ENCODE measurements at regions not wholly inside any gene's neighbourhood (a gene's known extent, or its start where the extent isn't known, plus 50 kb on each side); places are given as distances from the start of the nearest gene placed in this dataset.

DNA sequence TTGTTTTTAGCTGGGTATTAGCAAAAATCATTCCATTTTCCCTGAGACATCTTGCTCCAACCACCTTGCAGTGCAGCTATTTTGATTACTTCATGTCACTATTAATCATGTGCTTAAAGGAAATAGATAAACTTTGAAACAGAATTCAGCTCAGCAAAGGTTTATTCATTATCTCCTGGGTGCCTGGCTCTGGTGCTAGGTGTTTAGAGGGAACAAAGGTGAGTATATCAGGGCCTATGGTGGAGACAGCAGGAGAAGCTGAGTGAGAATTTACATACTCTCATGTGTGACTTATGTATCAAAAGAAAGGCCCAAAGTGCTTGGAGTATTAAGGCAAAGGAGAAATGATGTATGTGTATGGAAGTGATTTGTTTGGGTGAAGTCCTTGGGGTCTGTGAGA, 63.8 kb upstream of the BMP2 start:
- DNase-seq (ENCODE audit: low read depth, low spot score): no peak
- ChIA-PET CTCF (interaction anchor here (0.9 kb wide), 1 partner anchor 62 kb away, joined by 5 read pairs; no protein-coding TSS in a partner anchor), SMC1A (ENCODE audit: uncharacterized antibody, unreplicated experiment) (interaction anchor here (0.6 to 4.1 kb wide), 10 partner anchors 11 to 131 kb away, joined by 3 to 29 read pairs (median 4); no protein-coding TSS in a partner anchor), RAD21 (ENCODE audit: unreplicated experiment) (interaction anchor here (1.2 kb wide), 1 partner anchor 17 kb away, joined by 3 read pairs; no protein-coding TSS in a partner anchor), POLR2A (no interaction called here)
- Histone ChIP-seq H3K4me2 (ENCODE audit: control insufficient read depth, insufficient read depth) (no peak overlapping the region), H3K27me3 (replicated peaks in 1 of 2; ENCODE audit: control insufficient read depth in 2 of 2, insufficient read depth in 2 of 2, low read length in 1 of 2) (no peaks in the 10 kb centered on the region), H3K4me3 (no peak overlapping the region), H3K9ac (ENCODE audit: control insufficient read depth, insufficient read depth, low read length) (no peak overlapping the region), H3K9me3 (replicated peaks; ENCODE audit: control insufficient read depth, insufficient read depth, low read length) (no peaks in the 10 kb centered on the region), H3K27ac (ENCODE audit: control insufficient read depth, insufficient read depth) (no peak overlapping the region), H3K36me3 (ENCODE audit: control insufficient read depth in 2 of 2, insufficient read depth in 2 of 2, low read length in 1 of 2) (no peaks in the 10 kb centered on the region), H4K20me1 (ENCODE audit: control insufficient read depth, insufficient read depth) (no peaks in the 10 kb centered on the region), H3K79me2 (ENCODE audit: control insufficient read depth, insufficient read depth, low read length) (no peaks in the 10 kb centered on the region), H3K4me1 (ENCODE audit: control insufficient read depth, insufficient read depth, low read length) (no peaks in the 10 kb centered on the region), H2AFZ (ENCODE audit: control insufficient read depth, low read depth, low read length) (no peak overlapping the region)
- in situ Hi-C loops (cut with MboI) (no loop called here), intact Hi-C loops (cut with micrococcal nuclease; ENCODE audit: unreplicated experiment) (no loop called here)
- no peak for FAIRE-seq
- TF ChIP-seq, protein P1, sequence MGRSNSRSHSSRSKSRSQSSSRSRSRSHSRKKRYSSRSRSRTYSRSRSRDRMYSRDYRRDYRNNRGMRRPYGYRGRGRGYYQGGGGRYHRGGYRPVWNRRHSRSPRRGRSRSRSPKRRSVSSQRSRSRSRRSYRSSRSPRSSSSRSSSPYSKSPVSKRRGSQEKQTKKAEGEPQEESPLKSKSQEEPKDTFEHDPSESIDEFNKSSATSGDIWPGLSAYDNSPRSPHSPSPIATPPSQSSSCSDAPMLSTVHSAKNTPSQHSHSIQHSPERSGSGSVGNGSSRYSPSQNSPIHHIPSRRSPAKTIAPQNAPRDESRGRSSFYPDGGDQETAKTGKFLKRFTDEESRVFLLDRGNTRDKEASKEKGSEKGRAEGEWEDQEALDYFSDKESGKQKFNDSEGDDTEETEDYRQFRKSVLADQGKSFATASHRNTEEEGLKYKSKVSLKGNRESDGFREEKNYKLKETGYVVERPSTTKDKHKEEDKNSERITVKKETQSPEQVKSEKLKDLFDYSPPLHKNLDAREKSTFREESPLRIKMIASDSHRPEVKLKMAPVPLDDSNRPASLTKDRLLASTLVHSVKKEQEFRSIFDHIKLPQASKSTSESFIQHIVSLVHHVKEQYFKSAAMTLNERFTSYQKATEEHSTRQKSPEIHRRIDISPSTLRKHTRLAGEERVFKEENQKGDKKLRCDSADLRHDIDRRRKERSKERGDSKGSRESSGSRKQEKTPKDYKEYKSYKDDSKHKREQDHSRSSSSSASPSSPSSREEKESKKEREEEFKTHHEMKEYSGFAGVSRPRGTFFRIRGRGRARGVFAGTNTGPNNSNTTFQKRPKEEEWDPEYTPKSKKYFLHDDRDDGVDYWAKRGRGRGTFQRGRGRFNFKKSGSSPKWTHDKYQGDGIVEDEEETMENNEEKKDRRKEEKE (IDR thresholded peaks at IDR 0.05): no peak
- BruUV-seq (replicated peaks): no TSS peak
- ATAC-seq: no peak

DNA sequence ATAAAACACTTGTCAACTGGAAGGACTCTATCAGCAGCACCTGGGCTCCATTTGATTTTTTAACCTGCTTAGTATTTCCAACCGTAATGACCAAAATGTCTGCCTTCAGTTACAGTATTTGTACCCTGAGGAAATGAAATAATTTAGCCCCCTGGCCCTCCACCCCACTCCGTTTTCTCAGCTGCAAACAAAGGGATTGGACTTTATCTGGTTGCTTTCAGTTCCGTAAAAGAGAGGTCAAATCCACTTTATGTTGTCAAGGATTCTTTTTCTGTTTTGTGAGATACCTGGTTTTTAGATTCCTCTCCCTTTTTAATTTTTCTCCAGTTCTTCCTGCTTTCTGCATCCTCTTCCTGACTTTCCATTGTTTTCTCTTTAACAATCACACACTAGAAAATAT, 64.4 kb upstream of the BMP2 start:
- Histone ChIP-seq H3K4me1 (ENCODE audit: control insufficient read depth, insufficient read depth, low read length) (no peaks in the 10 kb centered on the region), H3K36me3 (ENCODE audit: control insufficient read depth in 2 of 2, insufficient read depth in 2 of 2, low read length in 1 of 2) (no peaks in the 10 kb centered on the region), H3K27ac (ENCODE audit: control insufficient read depth, insufficient read depth) (no peak overlapping the region), H3K79me2 (ENCODE audit: control insufficient read depth, insufficient read depth, low read length) (no peaks in the 10 kb centered on the region), H3K27me3 (replicated peaks in 1 of 2; ENCODE audit: control insufficient read depth in 2 of 2, insufficient read depth in 2 of 2, low read length in 1 of 2) (no peaks in the 10 kb centered on the region), H3K4me3 (no peak overlapping the region), H3K9me3 (replicated peaks; ENCODE audit: control insufficient read depth, insufficient read depth, low read length) (no peaks in the 10 kb centered on the region), H3K4me2 (ENCODE audit: control insufficient read depth, insufficient read depth) (no peak overlapping the region), H2AFZ (ENCODE audit: control insufficient read depth, low read depth, low read length) (no peak overlapping the region), H4K20me1 (ENCODE audit: control insufficient read depth, insufficient read depth) (no peaks in the 10 kb centered on the region), H3K9ac (ENCODE audit: control insufficient read depth, insufficient read depth, low read length) (no peak overlapping the region)
- intact Hi-C loops (cut with micrococcal nuclease; ENCODE audit: unreplicated experiment): no loop called here
- TF ChIP-seq SPI1 (IDR thresholded peaks at IDR 0.05; ENCODE audit: borderline replicate concordance, insufficient read depth, low read depth, low read length) (peak; percentile 70; the same call in 1 of the 2 replicates), DPF2 (IDR thresholded peaks at IDR 0.05) (0 out of 2 replicates have a peak, but pooled peaks have one; percentile 31), CBX3 (IDR thresholded peaks at IDR 0.05; ENCODE audit: borderline replicate concordance, low read depth) (no peak), ASH2L (IDR thresholded peaks at IDR 0.05; ENCODE audit: borderline replicate concordance, low read depth) (no peak), MTA2 (IDR thresholded peaks at IDR 0.05; ENCODE audit: low read depth) (peak; percentile 32; the same call in 1 of the 2 replicates), SRF (IDR thresholded peaks at IDR 0.05; ENCODE audit: low read depth in 2 of 2, low read length in 2 of 2) (no peak), RUNX3 (IDR thresholded peaks at IDR 0.05; ENCODE audit: low read length) (no peak), YY1 (IDR thresholded peaks at IDR 0.05; ENCODE audit: low read depth, low read length) (no peak), IKZF2 (IDR thresholded peaks at IDR 0.05) (peak; percentile 65 to 77), CREM (IDR thresholded peaks at IDR 0.05; ENCODE audit: low read depth) (no peak), CHD4 (IDR thresholded peaks at IDR 0.05) (no peak)
- TF ChIP-seq, protein P2, sequence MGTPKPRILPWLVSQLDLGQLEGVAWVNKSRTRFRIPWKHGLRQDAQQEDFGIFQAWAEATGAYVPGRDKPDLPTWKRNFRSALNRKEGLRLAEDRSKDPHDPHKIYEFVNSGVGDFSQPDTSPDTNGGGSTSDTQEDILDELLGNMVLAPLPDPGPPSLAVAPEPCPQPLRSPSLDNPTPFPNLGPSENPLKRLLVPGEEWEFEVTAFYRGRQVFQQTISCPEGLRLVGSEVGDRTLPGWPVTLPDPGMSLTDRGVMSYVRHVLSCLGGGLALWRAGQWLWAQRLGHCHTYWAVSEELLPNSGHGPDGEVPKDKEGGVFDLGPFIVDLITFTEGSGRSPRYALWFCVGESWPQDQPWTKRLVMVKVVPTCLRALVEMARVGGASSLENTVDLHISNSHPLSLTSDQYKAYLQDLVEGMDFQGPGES (IDR thresholded peaks at IDR 0.05): no peak
- CTCF ChIA-PET: interaction anchor here (0.9 to 1.0 kb wide), 2 partner anchors 85 to 118 kb away, joined by 3 read pairs; no protein-coding TSS in a partner anchor
- RAD21 ChIA-PET (ENCODE audit: unreplicated experiment): interaction anchor here (1.2 kb wide), 1 partner anchor 17 kb away, joined by 3 read pairs; no protein-coding TSS in a partner anchor
- ATAC-seq (peak; percentile 23), FAIRE-seq (no peak), DNase-seq (ENCODE audit: low read depth, low spot score) (no peak)
- in situ Hi-C loops (cut with MboI): no loop called here
- BruUV-seq (replicated peaks): no TSS peak
- SMC1A ChIA-PET (ENCODE audit: uncharacterized antibody, unreplicated experiment): interaction anchor here (0.6 to 4.1 kb wide), 8 partner anchors 11 to 342 kb away, joined by 3 to 29 read pairs (median 4); no protein-coding TSS in a partner anchor
- WGBS (ENCODE audit: insufficient coverage, insufficient replicate concordance, low lambda C conversion rate, missing lambda C conversion rate): 17% methylated on average over 3 of the region's 3 CpGs
- POLR2A ChIA-PET: interaction anchor here (1.0 kb wide), 1 partner anchor 28 kb away, joined by 3 read pairs; no protein-coding TSS in a partner anchor

Data from GM12878 (cell line).